SU-DHL-6 (cell line): ENCODE measurements at regions not wholly inside any gene's neighbourhood (a gene's known extent, or its start where the extent isn't known, plus 50 kb on each side); places are given as distances from the start of the nearest gene placed in this dataset.

Experiments used
- H2AFZ ChIP-seq: fragments of 200-600 bp; sonication (generic); 2 replicates; pipeline ENCODE4 v1.6.1; 2014; ENCODE audit warnings: low read depth, mild to moderate bottlenecking, moderate library complexity, mixed read lengths, antibody characterized with exemption, low read length; ENCODE audit not compliant: severe bottlenecking
- H3F3A ChIP-seq: fragments of 200-600 bp; shearing (Covaris generic); 2 replicates; pipeline ENCODE4 v1.6.0; 2016; ENCODE audit warnings: antibody characterized with exemption, mild to moderate bottlenecking; ENCODE audit not compliant: insufficient read depth
- H3K27ac ChIP-seq: fragments of 200-600 bp; sonication (generic); 2 replicates; pipeline ENCODE4 v1.5.1; 2016; ENCODE audit warnings: low read depth, mild to moderate bottlenecking, low read length, moderate library complexity, mixed read lengths
- H3K27me3 ChIP-seq: fragments of 200-600 bp; sonication (generic), shearing (Covaris generic); 2 replicates; pipeline ENCODE4 v1.6.0; 2014; ENCODE audit warnings: mild to moderate bottlenecking, low read length
- H3K36me3 ChIP-seq: fragments of 200-600 bp; sonication (generic); 2 replicates; pipeline ENCODE4 v1.6.1; 2014; ENCODE audit warnings: mild to moderate bottlenecking, low read length, mixed read lengths
- H3K4me2 ChIP-seq: fragments of 300-600, 200-600 bp; shearing (Covaris generic), sonication (generic); 2 replicates; pipeline ENCODE4 v1.6.0; 2014; ENCODE audit warnings: low read length, low read depth, mild to moderate bottlenecking; ENCODE audit not compliant: poor library complexity, severe bottlenecking
- H3K4me3 ChIP-seq: fragments of 200-600 bp; sonication (generic); 2 replicates; pipeline ENCODE4 v1.5.1; 2014; ENCODE audit warnings: antibody characterized with exemption, low read length, mild to moderate bottlenecking, mixed read lengths; ENCODE audit not compliant: insufficient read depth, poor library complexity, severe bottlenecking
- H3K79me2 ChIP-seq: fragments of 200-600 bp; sonication (generic); 2 replicates; pipeline ENCODE4 v1.6.1; 2014; ENCODE audit warnings: mild to moderate bottlenecking, low read length, moderate library complexity; ENCODE audit not compliant: insufficient read depth
- H3K9ac ChIP-seq: fragments of 200-600 bp; sonication (generic); 2 replicates; pipeline ENCODE4 v1.7.0; 2014; ENCODE audit warnings: mild to moderate bottlenecking, low read length
- H3K9me2 ChIP-seq: fragments of 200-600 bp; sonication (generic); replicated peaks from 2 replicates; pipeline ENCODE4 v1.6.1; 2014; ENCODE audit warnings: low read length; ENCODE audit not compliant: insufficient read depth
- H3K9me3 ChIP-seq: fragments of 200-600 bp; sonication (generic); 2 replicates; pipeline ENCODE4 v1.6.1; 2014; ENCODE audit warnings: low read length, mixed read lengths; ENCODE audit not compliant: insufficient read depth
- H4K20me1 ChIP-seq: fragments of 200-600 bp; sonication (generic); 2 replicates; pipeline ENCODE4 v1.6.1; 2014; ENCODE audit warnings: low read depth, mild to moderate bottlenecking, antibody characterized with exemption, low read length, moderate library complexity, mixed read lengths
- CTCF ChIP-seq: fragments of 200-600 bp; sonication (generic); IDR thresholded peaks from one replicate; pipeline ENCODE4 v1.5.1; 2017; ENCODE audit warnings: antibody characterized with exemption, mild to moderate bottlenecking, low read length, moderate library complexity; ENCODE audit not compliant: insufficient read depth, poor library complexity, severe bottlenecking
- EZH2phosphoT487 ChIP-seq: fragments of 200-600 bp; sonication (generic), shearing (Covaris generic); conservative IDR thresholded peaks from 2 replicates; pipeline ENCODE4 v1.6.1; 2018; ENCODE audit warnings: mild to moderate bottlenecking, antibody characterized with exemption, low read length, moderate library complexity, mixed read lengths

DNA sequence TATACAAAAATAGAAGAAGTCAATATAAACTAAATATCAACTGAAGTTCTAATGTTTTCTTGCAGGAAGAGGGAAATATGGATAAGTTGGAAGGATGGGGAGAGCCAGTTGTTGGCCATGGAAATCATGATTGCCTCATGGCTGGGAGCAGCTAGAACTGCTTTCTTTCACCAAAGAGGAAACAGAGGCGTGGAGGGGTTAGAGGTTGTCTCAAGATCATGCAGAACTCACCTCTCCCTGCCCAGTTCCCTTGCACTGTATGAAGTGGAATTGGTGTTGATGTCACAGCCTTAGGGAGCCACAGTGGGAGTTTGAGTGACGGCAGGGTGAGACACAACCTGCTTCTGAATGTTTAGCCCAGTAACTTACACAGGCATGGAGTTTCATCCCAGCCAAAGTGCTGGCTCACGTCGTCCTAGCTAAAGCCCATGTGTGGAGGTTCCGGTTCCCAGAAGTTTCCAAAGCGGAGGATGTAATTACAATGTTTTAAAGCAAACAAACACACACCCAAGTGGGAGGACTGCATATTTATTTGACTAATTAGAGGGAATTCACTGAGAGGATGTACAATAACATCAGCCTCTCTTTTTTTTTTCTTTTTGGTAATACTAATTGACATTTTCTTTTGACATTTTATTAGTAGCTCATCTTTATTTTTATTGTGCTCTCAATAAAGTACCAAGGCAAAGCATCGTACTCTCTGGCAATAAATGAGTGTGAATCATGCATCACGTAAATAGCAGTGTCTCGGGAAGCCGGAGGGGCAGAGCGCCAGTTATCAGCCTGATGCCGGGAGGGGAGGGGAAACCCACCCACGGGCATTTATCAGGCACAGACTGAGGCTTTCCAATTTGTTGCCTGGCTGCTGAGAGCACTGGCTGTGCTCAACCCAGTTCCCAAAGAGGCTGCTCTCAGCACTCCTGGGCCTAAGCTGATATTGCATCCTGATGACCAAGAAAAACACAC, 118.7 kb upstream of the CDH5 start:
- Histone ChIP-seq H4K20me1 (no peaks in the 10 kb centered on the region), H3K27ac (no peak overlapping the region), H3K9ac (no peak overlapping the region), H3K27me3 (no peaks in the 10 kb centered on the region), H3K9me2 (no peaks in the 10 kb centered on the region), H3K36me3 (no peaks in the 10 kb centered on the region), H3K4me3 (no peak overlapping the region), H3K4me2 (no peak overlapping the region), H3K9me3 (no peaks in the 10 kb centered on the region), H3K79me2 (no peaks in the 10 kb centered on the region), H3F3A (no peaks in the 10 kb centered on the region), H2AFZ (no peak overlapping the region)
- TF ChIP-seq EZH2phosphoT487 (no peak), CTCF (no peak)

- H3K27me3 ChIP-seq: no peaks in the 10 kb centered on the region
- no peak overlapping the region for H3K9ac ChIP-seq
- H3K4me3 ChIP-seq: no peak overlapping the region
- no peaks in the 10 kb centered on the region for H3K36me3 ChIP-seq
- no peak overlapping the region for H3K27ac ChIP-seq
- H3K4me2 ChIP-seq: no peak overlapping the region
- no peaks in the 10 kb centered on the region for H3F3A ChIP-seq
- H4K20me1 ChIP-seq: no peaks in the 10 kb centered on the region
- H2AFZ ChIP-seq: no peak overlapping the region
- no peak for TF ChIP-seq CTCF
- no peak for TF ChIP-seq EZH2phosphoT487
- no peaks in the 10 kb centered on the region for H3K9me3 ChIP-seq
- no peaks in the 10 kb centered on the region for H3K79me2 ChIP-seq
- H3K9me2 ChIP-seq: no peaks in the 10 kb centered on the region
Observed at GRCh38 chr16:66245868-66246267, 120.6 kb upstream of the CDH5 start.

GRCh38 chr16:66245072-66245471, 121.4 kb upstream of the CDH5 start:
- Histone ChIP-seq H3K9me3 (no peaks in the 10 kb centered on the region), H3K27me3 (no peaks in the 10 kb centered on the region), H3K4me2 (no peak overlapping the region), H3F3A (no peaks in the 10 kb centered on the region), H4K20me1 (no peaks in the 10 kb centered on the region), H3K79me2 (no peaks in the 10 kb centered on the region), H2AFZ (no peak overlapping the region), H3K9me2 (no peaks in the 10 kb centered on the region), H3K9ac (no peak overlapping the region), H3K36me3 (no peaks in the 10 kb centered on the region), H3K4me3 (no peak overlapping the region), H3K27ac (no peak overlapping the region)
- TF ChIP-seq CTCF (no peak), EZH2phosphoT487 (no peak)
